ENCODE measurements at regions not wholly inside any gene's neighbourhood (a gene's known extent, or its start where the extent isn't known, plus 50 kb on each side); places are given as distances from the start of the nearest gene placed in this dataset.

GRCh38 chr2:33784488-33784887 is 185.4 kb upstream of the FAM98A start:
- no peaks in the 10 kb centered on the region for H3K9me3 ChIP-seq
- no peaks in the 10 kb centered on the region for H3K27me3 ChIP-seq (ENCODE audit: insufficient read depth)
- no peak overlapping the region for H3K4me3 ChIP-seq (ENCODE audit: low read depth in 2 of 2, low read length in 1 of 2)
- TF ChIP-seq ELF1 (IDR thresholded peaks at IDR 0.05) = no peak
- TF ChIP-seq SIN3A (IDR thresholded peaks at IDR 0.05; ENCODE audit: borderline replicate concordance, low read depth, low read length) = no peak
- TF ChIP-seq RAD21 (IDR thresholded peaks at IDR 0.05; ENCODE audit: low read length) = no peak
- no peak for TF ChIP-seq TEAD4 (IDR thresholded peaks at IDR 0.05; ENCODE audit: borderline replicate concordance, insufficient read depth)
- no peak for TF ChIP-seq GABPA (IDR thresholded peaks at IDR 0.05; ENCODE audit: low read depth)
- no peaks in the 10 kb centered on the region for H3F3A ChIP-seq (replicated peaks; ENCODE audit: insufficient read depth)
- H3K27ac ChIP-seq (ENCODE audit: low read depth in 2 of 2, low read length in 1 of 2) = no peak overlapping the region
- no peak overlapping the region for H2AFZ ChIP-seq (ENCODE audit: low read depth)
- no peak for DNase-seq
- H3K9ac ChIP-seq = no peak overlapping the region
- H3K4me2 ChIP-seq = no peak overlapping the region
- H3K9me2 ChIP-seq = no peaks in the 10 kb centered on the region
- H3K79me2 ChIP-seq (ENCODE audit: insufficient read depth) = no peaks in the 10 kb centered on the region
- no peaks in the 10 kb centered on the region for H4K20me1 ChIP-seq (ENCODE audit: insufficient read depth)
- no peaks in the 10 kb centered on the region for H3K36me3 ChIP-seq (replicated peaks in 1 of 2; ENCODE audit: control insufficient read depth in 1 of 2, insufficient read depth in 2 of 2, low read length in 1 of 2)
- ChIA-PET CTCF (no interaction called here), POLR2A (no interaction called here)
- H3K4me1 ChIP-seq (ENCODE audit: control insufficient read depth in 1 of 2, insufficient read depth in 2 of 2, low read depth in 1 of 2, low read length in 1 of 2) = no peaks in the 10 kb centered on the region
- WGBS (ENCODE audit: low lambda C conversion rate) = 5% methylated on average over 2 of the region's 2 CpGs

DNA sequence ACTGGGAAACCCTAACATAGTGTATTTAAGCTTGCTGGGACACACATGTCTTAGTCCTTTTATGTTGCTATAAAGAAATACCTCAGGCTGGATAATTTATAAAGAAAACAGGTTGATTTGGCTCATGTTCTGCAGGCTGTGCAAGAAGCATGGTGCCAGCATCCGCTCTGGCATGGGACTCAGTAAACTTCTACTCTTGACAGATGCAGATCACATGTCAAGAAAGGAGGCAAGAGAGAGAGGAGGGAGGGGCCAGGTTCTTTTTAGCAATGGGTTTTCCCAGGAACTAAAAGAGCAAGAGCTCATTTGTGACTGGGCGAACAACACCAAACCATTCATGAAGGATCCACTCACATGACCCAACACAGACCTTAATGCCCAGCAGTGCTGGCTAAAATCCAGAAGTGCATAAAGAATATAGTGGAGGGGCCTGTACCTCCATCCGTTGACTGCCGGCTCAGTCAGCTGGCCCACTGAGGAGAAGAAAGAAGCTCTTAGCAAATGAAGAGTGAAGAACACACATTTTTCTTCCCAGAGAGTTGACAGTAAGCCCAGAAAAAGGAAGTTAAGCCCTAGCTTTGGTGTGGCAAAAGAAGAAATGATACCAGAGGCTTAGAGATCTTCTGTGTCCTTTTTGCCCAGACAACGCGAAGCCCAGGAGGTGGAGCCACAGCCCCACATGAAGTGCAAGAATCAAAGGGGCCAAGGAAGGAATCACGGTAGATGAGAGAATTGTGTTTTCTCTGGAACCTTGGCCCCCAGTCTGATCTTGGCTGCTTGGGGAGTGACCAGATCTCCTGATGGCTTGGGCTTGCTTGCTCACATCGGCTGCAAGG is 183.5 kb upstream of the FAM98A start:
- H4K20me1 ChIP-seq (ENCODE audit: insufficient read depth) = no peaks in the 10 kb centered on the region
- H3K4me1 ChIP-seq (ENCODE audit: control insufficient read depth in 1 of 2, insufficient read depth in 2 of 2, low read depth in 1 of 2, low read length in 1 of 2) = no peaks in the 10 kb centered on the region
- no peak overlapping the region for H2AFZ ChIP-seq (ENCODE audit: low read depth)
- 32% methylated on average over 8 of the region's 8 CpGs for WGBS (ENCODE audit: low lambda C conversion rate)
- H3K9ac ChIP-seq = no peak overlapping the region
- no peaks in the 10 kb centered on the region for H3K9me3 ChIP-seq
- no peaks in the 10 kb centered on the region for H3K36me3 ChIP-seq (replicated peaks in 1 of 2; ENCODE audit: control insufficient read depth in 1 of 2, insufficient read depth in 2 of 2, low read length in 1 of 2)
- H3K4me2 ChIP-seq = no peak overlapping the region
- no peak overlapping the region for H3K4me3 ChIP-seq (ENCODE audit: low read depth in 2 of 2, low read length in 1 of 2)
- H3K27me3 ChIP-seq (ENCODE audit: insufficient read depth) = no peaks in the 10 kb centered on the region
- H3K9me2 ChIP-seq = no peaks in the 10 kb centered on the region
- no peak for DNase-seq
- no peak overlapping the region for H3K27ac ChIP-seq (ENCODE audit: low read depth in 2 of 2, low read length in 1 of 2)
- no peaks in the 10 kb centered on the region for H3F3A ChIP-seq (replicated peaks; ENCODE audit: insufficient read depth)
- POLR2A ChIA-PET = no interaction called here
- CTCF ChIA-PET = no interaction called here
- no peak for TF ChIP-seq MXI1 (IDR thresholded peaks at IDR 0.05; ENCODE audit: low read depth, low read length)
- TF ChIP-seq SIN3A (IDR thresholded peaks at IDR 0.05; ENCODE audit: borderline replicate concordance, low read depth, low read length) = no peak
- TF ChIP-seq TCF12 (IDR thresholded peaks at IDR 0.05) = no peak
- TF ChIP-seq, protein P1, sequence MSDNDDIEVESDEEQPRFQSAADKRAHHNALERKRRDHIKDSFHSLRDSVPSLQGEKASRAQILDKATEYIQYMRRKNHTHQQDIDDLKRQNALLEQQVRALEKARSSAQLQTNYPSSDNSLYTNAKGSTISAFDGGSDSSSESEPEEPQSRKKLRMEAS (IDR thresholded peaks at IDR 0.05; ENCODE audit: low read depth) = no peak
- TF ChIP-seq CHD2 (IDR thresholded peaks at IDR 0.05; ENCODE audit: low read length, partially characterized antibody) = no peak
- TF ChIP-seq FOXJ3 (CRISPR knock-in tag; IDR thresholded peaks at IDR 0.05) = no peak
- TF ChIP-seq JUND (IDR thresholded peaks at IDR 0.05) = no peak
- no peak for TF ChIP-seq TAF1 (IDR thresholded peaks at IDR 0.05; ENCODE audit: borderline replicate concordance, low read depth, low read length)
- TF ChIP-seq FOXM1 (IDR thresholded peaks at IDR 0.05; ENCODE audit: low read depth) = no peak
- TF ChIP-seq ZBTB33 (IDR thresholded peaks at IDR 0.05; ENCODE audit: borderline replicate concordance, low read depth) = no peak
- no peaks in the 10 kb centered on the region for H3K79me2 ChIP-seq (ENCODE audit: insufficient read depth)

All from SK-N-SH (cell line).